Heart left ventricle (tissue), 16 donors: ENCODE measurements at regions not wholly inside any gene's neighbourhood (a gene's known extent, or its start where the extent isn't known, plus 50 kb on each side); places are given as distances from the start of the nearest gene placed in this dataset.
"Not testable (repeated sequence)": the region's sequence is repeated elsewhere in the genome, so short reads cannot be mapped to it uniquely, and the experiment has no call there.

Source experiments
- ATAC-seq, 4 donors: fragments of 200-7000 bp; cut with Tn5 transposase; one replicate each; pipeline ENCODE4 v1.9.1; 2020 to 2022; ENCODE audit warnings: moderate library complexity in 4 of 4, mild to moderate bottlenecking in 3 of 4, moderate number of reproducible peaks in 1 of 4
- DNase-seq, 5 donors: peaks; one replicate each; pipeline ENCODE4 v3.0.0-alpha.2; 2020
- H3K27ac ChIP-seq, 12 donors: fragments of 200-600 bp; sonication (generic) in 4 of 12; one replicate each; pipeline versions ENCODE4 v1.5.0 to v1.8.0; 2016 to 2022; ENCODE audit warnings: mild to moderate bottlenecking in 2 of 12
- H3K27me3 ChIP-seq, 9 donors: fragments of 200-600 bp; sonication (generic) in 2 of 9; one replicate each; pipeline versions ENCODE4 v1.5.1 to v1.8.0; 2016 to 2022; ENCODE audit warnings: mild to moderate bottlenecking in 3 of 9
- H3K36me3 ChIP-seq, 9 donors: fragments of 200-600 bp; sonication (generic) in 2 of 9; one replicate each; pipeline versions ENCODE4 v1.5.0 to v1.8.0; 2018 to 2022; ENCODE audit warnings: mild to moderate bottlenecking in 2 of 9
- H3K4me1 ChIP-seq, 12 donors: fragments of 200-600 bp; sonication (generic) in 4 of 12; one replicate each; pipeline versions ENCODE4 v1.5.0 to v1.8.0; 2016 to 2022; ENCODE audit warnings: mild to moderate bottlenecking in 3 of 12
- H3K4me3 ChIP-seq, 12 donors: fragments of 200-600 bp; sonication (generic) in 4 of 12; one replicate each; pipeline versions ENCODE4 v1.5.0 to v1.8.0; 2017 to 2022; ENCODE audit warnings: mild to moderate bottlenecking in 9 of 12, moderate library complexity in 4 of 12
- H3K9me3 ChIP-seq, 12 donors: fragments of 200-600 bp; sonication (generic) in 4 of 12; one replicate each; pipeline versions ENCODE4 v1.5.0 to v1.8.0; 2016 to 2022; ENCODE audit warnings: mild to moderate bottlenecking in 1 of 12
- POLR2A ChIP-seq, 2 donors: fragments of 450-650 bp; IDR thresholded peaks; one replicate each; pipeline ENCODE4 v1.6.1; 2017; ENCODE audit warnings: antibody characterized with exemption in 2 of 2, mild to moderate bottlenecking in 2 of 2, moderate library complexity in 2 of 2
- WGBS, 4 donors: extraction: QIAGEN DNeasy Blood & Tissue Kit in 2 of 4; methylation state at CpG; one replicate each; pipeline versions ENCODE4 v1.1.5 to v1.1.7; 2013 to 2018; 5-methylcytosine and 5-hydroxymethylcytosine counted together
- intact Hi-C, 10 donors: fragments of 100-400 bp; cut with DNase I; formaldehyde crosslinking; loops; one replicate each; pipeline versions ENCODE4 v1.11.1 to v1.14.2; 2022
- TF ChIP-seq, protein P1 (sequence below), 12 donors: fragments of 200-600 bp; sonication (generic) in 4 of 12; IDR thresholded peaks; one replicate each; pipeline versions ENCODE4 v1.5.0 to v1.8.0; 2018 to 2022; ENCODE audit warnings: antibody characterized with exemption in 12 of 12, mild to moderate bottlenecking in 5 of 12
- donor health status: ischemic (EF 13 %, LVEDD 7.1; RV severe dilation, severe dysfunction).
- donor health status: healthy with polysubstance abuse.
- donor health status: DM: no; HTN: yes; CAD: no.
- donor health status: DM: no; HTN: no; CAD: no.
- donor health status: ischemic (EF 25% LVEDD 6.9; RV normal size, moderate dysfunction).
- donor health status: ischemic (EF 25% LVEDD 5.7; RV mildly dilated, moderate dysfunction).
- donor health status: healthy.
- donor health status: DM: yes; HTN: yes; CAD: no.
- donor health status: ischemic (EF 35%, LVEDD 5.7; RV mildly dilated, moderate dysfunction).
- donor health status: nonischemic (EF 11% LVEDD 7.7; RV severe dilation, severe dysfunction).
- donor health status: DM: yes; HTN: yes; CAD: no.
- donor health status: PGD.
- donor health status: ischemic (EF 29% LVEDD 5.4; RV normal size, mild dysfunction).
- donor health status: nonischemic (EF 23%, LVEDD 6.1; RV moderate dilation, normal function).

DNA sequence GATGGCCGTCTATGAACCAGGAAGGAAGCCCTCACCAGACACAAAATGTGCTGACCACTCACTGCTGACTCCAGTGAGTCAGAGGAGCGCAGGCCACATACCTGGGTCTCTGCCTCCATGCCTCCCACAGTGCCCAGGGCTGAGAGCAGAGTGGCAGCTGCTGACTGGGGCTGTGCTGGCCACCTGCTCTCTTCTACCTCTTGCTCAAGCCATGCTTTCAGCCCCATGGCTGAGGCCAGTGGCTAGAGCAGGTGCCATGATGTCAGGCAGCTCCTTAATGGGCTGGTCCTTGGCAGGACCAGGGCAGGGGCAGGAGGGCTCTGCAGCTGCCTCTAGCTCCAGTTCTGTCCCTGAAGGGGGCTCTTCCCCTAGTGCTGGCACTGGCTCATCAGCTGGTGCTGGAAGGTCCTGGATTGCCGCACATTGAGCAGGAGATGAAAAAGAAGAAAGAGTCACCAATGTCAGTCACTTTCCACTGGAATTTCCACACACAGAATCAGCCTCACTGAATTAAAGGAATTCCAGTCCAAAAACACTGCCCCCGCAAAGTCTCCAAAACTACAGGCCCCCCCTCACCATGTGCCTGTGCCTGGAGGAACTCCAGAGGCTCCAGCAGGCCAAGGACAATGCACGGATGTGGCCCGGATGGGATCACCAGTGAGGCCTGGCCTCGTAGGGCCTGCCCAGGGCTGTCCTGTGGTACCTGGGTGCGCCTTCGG is 86.4 kb downstream of the GGTLC2 start:
- Histone ChIP-seq H3K4me3 (no peak overlapping the region), H3K36me3 (no peaks in the 10 kb centered on the region), H3K27ac (no peak overlapping the region), H3K27me3 (peaks cover 0 to 10% (median 0%) of the 10 kb centered on the region in 9 donors), H3K4me1 (no peaks in the 10 kb centered on the region), H3K9me3 (no peaks in the 10 kb centered on the region)
- WGBS, 4 donors: 75 to 89% (median 78%) methylated on average over 4 to 9 of the region's 9 CpGs
- TF ChIP-seq, protein P1, sequence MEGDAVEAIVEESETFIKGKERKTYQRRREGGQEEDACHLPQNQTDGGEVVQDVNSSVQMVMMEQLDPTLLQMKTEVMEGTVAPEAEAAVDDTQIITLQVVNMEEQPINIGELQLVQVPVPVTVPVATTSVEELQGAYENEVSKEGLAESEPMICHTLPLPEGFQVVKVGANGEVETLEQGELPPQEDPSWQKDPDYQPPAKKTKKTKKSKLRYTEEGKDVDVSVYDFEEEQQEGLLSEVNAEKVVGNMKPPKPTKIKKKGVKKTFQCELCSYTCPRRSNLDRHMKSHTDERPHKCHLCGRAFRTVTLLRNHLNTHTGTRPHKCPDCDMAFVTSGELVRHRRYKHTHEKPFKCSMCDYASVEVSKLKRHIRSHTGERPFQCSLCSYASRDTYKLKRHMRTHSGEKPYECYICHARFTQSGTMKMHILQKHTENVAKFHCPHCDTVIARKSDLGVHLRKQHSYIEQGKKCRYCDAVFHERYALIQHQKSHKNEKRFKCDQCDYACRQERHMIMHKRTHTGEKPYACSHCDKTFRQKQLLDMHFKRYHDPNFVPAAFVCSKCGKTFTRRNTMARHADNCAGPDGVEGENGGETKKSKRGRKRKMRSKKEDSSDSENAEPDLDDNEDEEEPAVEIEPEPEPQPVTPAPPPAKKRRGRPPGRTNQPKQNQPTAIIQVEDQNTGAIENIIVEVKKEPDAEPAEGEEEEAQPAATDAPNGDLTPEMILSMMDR (IDR thresholded peaks at IDR 0.05): no peak
- TF ChIP-seq POLR2A (IDR thresholded peaks at IDR 0.05): no peak
- DNase-seq (peak in 1 of 5 donors; percentile 54), ATAC-seq (no peak)
- intact Hi-C loops: no loop called here

DNA sequence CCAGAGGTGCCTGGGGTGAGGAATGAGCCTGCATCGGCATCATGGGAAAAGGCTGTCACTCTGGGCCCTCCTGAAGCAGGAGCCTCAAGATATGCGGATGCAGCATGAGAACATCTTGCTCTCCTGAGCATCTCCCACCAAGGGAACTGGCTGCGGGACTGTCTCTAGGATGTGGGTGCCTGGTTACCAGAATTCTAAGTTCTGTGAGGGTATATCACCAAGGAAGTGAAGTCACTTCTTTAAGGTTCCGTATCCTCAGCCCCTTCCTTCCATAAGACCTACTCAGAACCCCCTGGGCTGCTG is 86.9 kb downstream of the GGTLC2 start:
- WGBS, 4 donors: 75 to 91% (median 88%) methylated on average over 4 of the region's 4 CpGs
- TF ChIP-seq, protein P1 (IDR thresholded peaks at IDR 0.05): no peak
- TF ChIP-seq POLR2A (IDR thresholded peaks at IDR 0.05): no peak
- no peak overlapping the region for H3K4me3 ChIP-seq

DNA sequence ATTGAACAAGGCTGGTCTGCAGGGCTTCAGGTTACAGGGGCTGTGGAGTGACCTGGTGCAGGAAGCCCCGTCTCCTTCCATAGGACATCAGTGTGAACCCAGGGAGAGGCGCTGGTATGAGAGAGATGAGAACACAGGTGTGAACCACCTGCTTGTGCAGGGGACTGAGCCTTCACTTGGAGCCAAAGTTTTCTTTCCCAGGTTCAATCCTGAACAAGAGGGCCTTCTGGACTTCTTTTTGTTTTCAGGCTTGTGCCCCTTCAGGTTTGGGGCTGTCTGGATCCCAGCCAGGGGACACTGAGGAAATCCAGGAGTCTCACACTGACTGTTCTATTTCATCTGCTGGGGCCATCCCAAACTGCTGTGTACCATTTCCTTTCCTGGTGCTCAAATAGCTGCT is 88.6 kb downstream of the GGTLC2 start:
- H3K36me3 ChIP-seq, ATAC-seq, DNase-seq, H3K9me3 ChIP-seq, H3K4me1 ChIP-seq, H3K4me3 ChIP-seq, intact Hi-C loops, H3K27ac ChIP-seq: not testable (repeated sequence)
- WGBS, 4 donors: 59 to 72% (median 65%) methylated on average over 2 of the region's 2 CpGs
- peaks cover 0 to 15% (median 4%) of the 10 kb centered on the region in 9 donors for H3K27me3 ChIP-seq

More for the DNA sequence above, 86.9 kb downstream of the GGTLC2 start:
- Histone ChIP-seq H3K27ac (no peak overlapping the region), H3K36me3 (no peaks in the 10 kb centered on the region), H3K27me3 (peaks cover 0 to 12% (median 0%) of the 10 kb centered on the region in 9 donors), H3K4me1 (no peaks in the 10 kb centered on the region), H3K9me3 (no peaks in the 10 kb centered on the region)
- ATAC-seq (no peak), DNase-seq (no peak)
- intact Hi-C loops: no loop called here

DNA sequence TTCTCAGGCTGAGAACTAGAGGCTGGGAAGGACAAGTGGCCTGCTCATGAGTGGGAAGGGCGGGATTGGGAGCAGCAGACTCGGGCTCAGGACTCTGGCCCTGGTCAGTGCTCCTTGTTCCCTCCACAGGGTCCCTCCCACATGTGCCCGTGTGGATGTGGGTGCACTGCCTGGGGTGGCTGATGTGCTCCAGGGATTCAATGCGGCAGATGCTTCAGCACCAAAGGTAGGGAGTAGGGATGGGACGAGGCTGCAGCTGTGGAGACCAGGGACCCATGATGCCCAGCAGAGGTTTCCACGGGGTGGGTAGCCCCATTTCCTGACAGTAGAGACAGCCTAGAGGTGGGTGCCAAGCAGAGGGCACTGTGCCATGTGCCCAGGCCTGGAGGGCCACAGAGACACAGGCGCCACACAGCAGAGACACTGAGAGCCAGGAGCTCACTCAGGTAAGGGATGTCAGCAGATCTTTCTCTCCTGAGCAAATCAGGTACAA is 89.5 kb downstream of the GGTLC2 start:
- Histone ChIP-seq H3K4me1 (no peaks in the 10 kb centered on the region), H3K27ac (no peak overlapping the region), H3K27me3 (peaks cover 0 to 19% (median 3%) of the 10 kb centered on the region in 9 donors), H3K36me3 (no peaks in the 10 kb centered on the region), H3K4me3 (no peak overlapping the region), H3K9me3 (no peaks in the 10 kb centered on the region)
- 72 to 84% (median 81%) methylated on average over 7 of the region's 7 CpGs for WGBS, 4 donors
- intact Hi-C loops: no loop called here
- ATAC-seq (no peak), DNase-seq (no peak)
- TF ChIP-seq, protein P1 (IDR thresholded peaks at IDR 0.05): no peak
- TF ChIP-seq POLR2A (IDR thresholded peaks at IDR 0.05): no peak

DNA sequence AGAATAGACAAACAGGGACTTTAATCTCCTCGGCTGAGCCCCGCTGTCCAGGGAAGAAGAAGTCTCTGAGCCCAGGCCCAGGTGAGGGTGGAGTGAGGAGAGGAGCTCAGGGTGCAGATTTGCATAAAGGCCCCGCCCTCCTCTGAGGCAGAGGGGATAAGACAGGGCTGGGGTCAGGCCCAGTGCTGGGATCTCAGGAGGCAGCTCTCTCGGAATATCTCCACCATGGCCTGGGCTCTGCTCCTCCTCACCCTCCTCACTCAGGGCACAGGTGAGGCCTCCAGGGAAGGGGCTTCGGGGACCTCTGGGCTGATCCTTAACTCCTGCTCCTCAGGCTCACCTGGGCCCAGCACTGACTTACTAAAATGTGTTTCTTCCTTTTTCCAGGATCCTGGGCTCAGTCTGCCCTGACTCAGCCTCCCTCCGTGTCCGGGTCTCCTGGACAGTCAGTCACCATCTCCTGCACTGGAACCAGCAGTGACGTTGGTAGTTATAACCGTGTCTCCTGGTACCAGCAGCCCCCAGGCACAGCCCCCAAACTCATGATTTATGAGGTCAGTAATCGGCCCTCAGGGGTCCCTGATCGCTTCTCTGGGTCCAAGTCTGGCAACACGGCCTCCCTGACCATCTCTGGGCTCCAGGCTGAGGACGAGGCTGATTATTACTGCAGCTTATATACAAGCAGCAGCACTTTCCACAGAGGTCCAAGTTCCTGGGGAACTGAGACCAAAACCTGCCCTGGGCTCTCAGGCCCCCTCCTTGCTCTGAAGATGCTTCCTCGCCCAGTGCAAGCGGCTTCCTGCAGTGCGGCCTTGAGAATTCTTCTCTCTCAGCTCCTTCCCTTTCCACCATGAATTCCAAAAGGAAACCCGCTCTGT is 90.2 kb downstream of the GGTLC2 start:
- H3K36me3 ChIP-seq, DNase-seq, H3K9me3 ChIP-seq, H3K4me3 ChIP-seq, H3K4me1 ChIP-seq, H3K27ac ChIP-seq, ATAC-seq, intact Hi-C loops: not testable (repeated sequence)
- 64 to 76% (median 71%) methylated on average over 14 to 17 of the region's 17 CpGs for WGBS, 4 donors
- peaks cover 0 to 22% (median 3%) of the 10 kb centered on the region in 9 donors for H3K27me3 ChIP-seq

DNA sequence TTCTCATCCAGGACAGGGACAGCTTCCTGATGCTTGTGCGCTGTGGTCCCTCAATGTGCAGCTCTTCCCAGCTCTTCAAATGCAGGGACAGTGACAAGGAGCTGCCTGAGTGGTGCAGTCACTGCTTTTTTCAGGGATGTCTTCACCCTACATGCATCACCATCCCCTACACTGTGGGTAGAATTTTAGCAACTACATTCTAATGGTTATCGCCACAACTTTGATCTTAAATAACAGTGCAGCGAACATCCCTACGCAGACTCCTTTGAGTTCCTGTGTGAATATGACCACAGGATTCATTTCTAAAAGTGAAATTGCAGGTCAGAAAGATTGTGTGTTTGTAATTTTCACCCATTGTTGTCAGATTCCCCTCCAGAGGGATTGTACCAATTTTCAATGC is 90.9 kb downstream of the GGTLC2 start:
- 77 to 89% (median 86%) methylated on average over 4 of the region's 4 CpGs for WGBS, 4 donors
- intact Hi-C loops, ATAC-seq, DNase-seq, H3K36me3 ChIP-seq, H3K9me3 ChIP-seq, H3K4me1 ChIP-seq, H3K4me3 ChIP-seq, H3K27ac ChIP-seq: not testable (repeated sequence)
- H3K27me3 ChIP-seq: peaks cover 0 to 20% (median 3%) of the 10 kb centered on the region in 9 donors
